Right ventricle myocardium inferior (tissue), 1 donor: ENCODE measurements at regions not wholly inside any gene's neighbourhood (a gene's known extent, or its start where the extent isn't known, plus 50 kb on each side); places are given as distances from the start of the nearest gene placed in this dataset.
"Not testable (repeated sequence)": the region's sequence is repeated elsewhere in the genome, so short reads cannot be mapped to it uniquely, and the experiment has no call there.

Source experiments
- ATAC-seq: fragments of 200-7000 bp; cut with Tn5 transposase; one replicate; pipeline ENCODE4 v1.9.1; 2020; ENCODE audit warnings: mild to moderate bottlenecking, moderate library complexity
- DNase-seq: peaks from one replicate; pipeline ENCODE4 v3.0.0; 2021; ENCODE audit errors: missing footprints
- intact Hi-C: fragments of 100-400 bp; cut with DNase I; formaldehyde crosslinking; loops from one replicate; pipeline ENCODE4 v1.11.0; 2022
- donor health status: DM: no; HTN: yes; CAD: no; lungs with severe emphysema.

DNA sequence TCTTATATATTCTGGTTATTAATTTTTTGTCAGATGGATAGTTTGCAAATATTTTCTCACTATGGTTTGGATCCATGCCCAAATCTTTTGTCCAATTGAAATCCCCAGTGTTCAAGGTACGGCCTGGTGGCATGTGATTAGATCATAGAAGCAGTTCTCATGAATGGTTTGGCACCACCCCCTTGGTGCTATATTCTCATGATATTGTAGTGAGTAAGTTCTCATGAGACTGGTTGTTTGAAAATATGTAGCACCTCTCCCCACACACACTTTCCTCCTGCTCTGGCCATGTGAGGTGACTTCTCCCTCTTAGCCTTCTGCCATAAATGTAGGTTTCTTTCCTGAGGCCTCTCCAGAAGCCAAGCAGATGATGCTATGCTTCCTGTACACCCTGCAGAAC, 107.7 kb upstream of the KYNU start:
- DNase-seq (no peak), ATAC-seq (no peak)
- intact Hi-C loops: no loop called here

DNA sequence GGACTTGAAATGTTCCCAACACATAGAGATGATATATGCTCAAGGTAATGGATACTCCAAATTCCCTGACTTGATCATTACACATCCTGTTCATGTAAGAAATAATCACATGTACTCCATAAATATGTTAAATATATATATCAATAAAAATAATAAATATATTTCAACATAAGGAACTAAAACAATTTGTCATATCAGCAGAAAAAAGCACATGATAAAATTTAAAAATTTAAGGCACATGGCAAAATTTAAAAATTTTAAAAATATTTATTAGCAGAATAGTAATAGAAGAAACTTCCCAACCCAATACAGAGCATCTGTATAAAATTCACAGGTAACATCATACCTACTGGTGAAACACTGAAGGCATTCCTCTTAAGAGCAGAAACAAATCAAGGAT, 109.6 kb upstream of the KYNU start:
- intact Hi-C loops: no loop called here
- no peak for DNase-seq
- ATAC-seq: no peak

DNA sequence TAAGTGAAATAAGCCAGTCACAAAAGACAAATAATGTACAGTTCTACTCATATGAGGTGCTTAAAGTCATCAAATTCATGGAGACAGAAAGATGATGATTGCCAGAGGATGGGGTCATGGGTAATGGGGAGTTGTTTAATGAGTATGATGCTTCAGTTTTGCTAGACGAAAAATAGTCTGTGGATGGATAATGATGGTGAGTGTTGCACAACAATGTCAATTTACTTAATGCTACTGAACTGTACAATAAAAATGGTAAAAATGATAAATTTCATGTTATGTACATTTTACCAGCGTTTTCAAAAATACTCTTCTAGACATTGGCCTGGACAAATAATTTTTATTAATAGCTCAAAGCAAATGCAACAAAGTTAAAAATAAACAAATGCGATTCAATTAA, 118.5 kb upstream of the KYNU start:
- intact Hi-C loops: no loop called here
- DNase-seq (no peak), ATAC-seq (no peak)

DNA sequence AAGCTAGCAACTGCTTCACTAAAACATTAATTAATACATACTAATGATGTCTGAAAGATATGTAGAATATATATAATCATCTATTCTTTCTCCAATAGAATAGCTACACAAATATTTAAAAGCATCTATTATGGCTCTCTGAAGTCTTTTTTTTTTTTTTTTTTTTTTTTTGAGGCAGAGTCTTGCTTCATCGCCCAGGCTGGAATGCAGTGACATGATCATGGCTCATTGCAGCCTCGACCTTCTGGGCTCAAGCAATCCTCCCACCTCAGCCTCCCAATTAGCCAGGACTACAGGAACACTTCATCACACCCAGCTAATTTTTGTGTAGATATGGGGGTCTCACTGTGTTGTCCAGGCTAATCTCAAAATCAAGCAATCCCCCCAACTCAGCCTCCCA, 120.4 kb upstream of the KYNU start:
- ATAC-seq (no peak), DNase-seq (no peak)
- intact Hi-C loops: no loop called here

DNA sequence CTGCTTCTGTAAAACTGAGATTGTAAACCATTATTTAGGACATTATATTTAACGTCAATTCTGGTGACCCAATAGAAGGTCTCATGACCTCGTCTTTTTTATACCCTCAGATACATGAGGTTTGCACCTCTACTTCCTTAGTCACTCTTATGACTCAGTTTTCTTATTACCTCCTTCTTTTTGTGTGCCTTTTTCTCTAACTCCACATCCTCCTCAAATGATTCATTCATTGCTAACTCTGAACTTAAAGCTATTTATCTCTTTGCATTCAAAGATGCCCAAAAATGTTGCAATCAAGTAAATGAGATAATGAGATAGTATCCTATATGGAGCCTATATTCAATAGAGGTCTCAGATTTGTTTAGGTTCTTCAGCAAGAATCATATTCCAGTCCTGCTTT, 121.0 kb upstream of the KYNU start:
- intact Hi-C loops: no loop called here
- ATAC-seq (no peak), DNase-seq (no peak)

DNA sequence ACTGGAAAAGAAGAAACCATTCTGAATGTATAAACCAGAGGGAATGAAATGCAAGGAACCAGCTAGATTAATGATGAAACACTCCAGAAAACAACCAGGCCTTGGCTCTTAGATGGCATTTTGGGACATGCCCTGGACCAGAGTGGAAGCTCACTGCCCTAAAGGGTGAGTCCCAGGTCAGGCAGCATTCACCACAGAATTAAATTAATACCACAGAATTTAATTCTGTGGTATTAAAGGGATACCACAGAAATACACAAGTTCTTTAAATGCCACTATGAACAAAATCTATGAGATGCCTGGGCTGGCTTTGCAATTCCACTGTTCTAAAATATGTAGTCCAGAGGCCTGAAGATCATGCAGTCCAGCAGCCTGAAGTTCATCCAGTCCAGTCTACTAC, 122.3 kb upstream of the KYNU start:
- ATAC-seq (no peak), DNase-seq (no peak)
- intact Hi-C loops: no loop called here

DNA sequence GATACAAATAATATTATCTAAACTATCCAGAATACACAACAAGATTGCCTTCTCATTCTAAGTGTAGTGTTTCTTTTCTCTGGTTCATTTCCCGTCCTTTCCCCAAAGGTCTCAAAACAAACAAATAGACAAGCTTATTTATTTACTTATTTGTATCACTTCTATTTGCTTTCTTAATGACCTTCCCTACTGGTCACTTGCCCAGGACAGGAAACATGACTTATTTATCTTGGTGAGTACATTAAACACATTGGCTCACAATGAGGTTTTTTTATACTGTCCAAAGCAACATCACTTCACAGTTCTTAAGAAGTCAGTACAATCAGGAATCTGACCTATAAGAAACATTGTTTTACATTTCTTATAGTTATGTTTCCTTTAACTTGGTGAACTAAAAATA, 123.3 kb upstream of the KYNU start:
- ATAC-seq: no peak

DNA sequence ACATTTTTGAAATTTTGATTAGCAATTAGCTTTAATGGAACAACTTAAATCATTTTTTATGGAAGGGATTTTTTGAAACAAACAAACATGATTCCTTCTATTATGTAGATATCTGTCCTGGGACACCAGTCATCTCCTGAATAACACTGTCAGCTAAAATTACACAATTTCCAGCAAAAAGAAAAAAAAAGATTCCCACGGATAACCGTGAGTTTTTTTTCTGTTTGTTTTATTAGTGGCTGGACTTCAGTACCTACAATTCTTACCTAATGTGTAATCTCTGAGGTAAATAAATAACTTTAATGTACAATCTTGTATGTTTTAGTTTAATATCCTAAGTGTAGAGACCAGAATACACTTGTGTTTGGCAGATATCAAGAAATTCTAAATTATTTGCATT, 126.6 kb upstream of the KYNU start:
- DNase-seq (no peak), ATAC-seq (no peak)
- intact Hi-C loops: no loop called here

More for the DNA sequence above, 123.3 kb upstream of the KYNU start:
- intact Hi-C loops: no loop called here
- no peak for DNase-seq

DNA sequence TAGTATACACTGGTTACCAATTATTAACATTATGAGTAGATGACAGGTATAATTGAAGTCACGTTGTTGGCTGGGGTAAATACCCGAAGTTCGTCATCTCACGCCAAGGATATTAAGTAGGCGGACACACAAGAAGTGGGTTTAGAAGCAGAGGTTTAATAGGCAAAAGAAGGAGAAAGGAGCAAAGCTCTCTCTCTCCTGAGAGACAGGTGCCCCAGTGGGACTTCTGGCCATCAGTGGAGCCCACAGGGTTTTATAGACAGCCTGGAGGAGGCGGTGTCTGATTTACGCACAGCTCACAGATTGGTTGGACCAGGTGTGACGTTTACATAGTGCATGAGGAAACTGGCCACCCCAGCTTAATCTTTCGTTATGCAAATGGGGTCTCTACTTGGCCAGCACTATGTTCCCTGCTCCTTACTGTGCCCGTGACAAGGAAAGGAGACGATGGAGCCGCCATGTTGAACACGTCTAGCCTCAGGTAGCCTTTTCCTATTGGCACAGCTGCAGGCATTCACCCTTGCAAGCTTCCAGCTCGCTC, 128.8 kb upstream of the KYNU start:
- ATAC-seq: no peak

DNA sequence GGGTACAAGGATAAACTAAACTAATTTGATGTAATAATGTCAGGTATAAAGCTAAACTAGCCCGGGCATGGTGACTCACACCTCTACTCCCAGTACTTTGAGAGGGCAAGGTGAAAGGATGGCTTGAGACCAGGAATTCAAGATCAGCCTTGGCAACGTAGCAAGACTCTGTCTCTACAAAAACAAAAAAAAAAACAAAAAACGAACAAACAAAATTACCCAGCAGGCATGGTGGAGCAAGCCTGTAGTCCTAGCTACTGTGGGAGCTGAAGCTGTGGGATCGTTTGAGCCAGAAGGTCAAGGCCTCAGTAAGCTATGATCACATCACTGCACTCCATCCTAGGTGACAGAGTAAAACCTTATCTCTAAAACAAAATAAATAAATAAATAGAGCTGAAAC, 131.8 kb upstream of the KYNU start:
- ATAC-seq (no peak), DNase-seq (no peak)
- intact Hi-C loops: no loop called here

More for the DNA sequence above, 128.8 kb upstream of the KYNU start:
- intact Hi-C loops: no loop called here
- DNase-seq: no peak

DNA sequence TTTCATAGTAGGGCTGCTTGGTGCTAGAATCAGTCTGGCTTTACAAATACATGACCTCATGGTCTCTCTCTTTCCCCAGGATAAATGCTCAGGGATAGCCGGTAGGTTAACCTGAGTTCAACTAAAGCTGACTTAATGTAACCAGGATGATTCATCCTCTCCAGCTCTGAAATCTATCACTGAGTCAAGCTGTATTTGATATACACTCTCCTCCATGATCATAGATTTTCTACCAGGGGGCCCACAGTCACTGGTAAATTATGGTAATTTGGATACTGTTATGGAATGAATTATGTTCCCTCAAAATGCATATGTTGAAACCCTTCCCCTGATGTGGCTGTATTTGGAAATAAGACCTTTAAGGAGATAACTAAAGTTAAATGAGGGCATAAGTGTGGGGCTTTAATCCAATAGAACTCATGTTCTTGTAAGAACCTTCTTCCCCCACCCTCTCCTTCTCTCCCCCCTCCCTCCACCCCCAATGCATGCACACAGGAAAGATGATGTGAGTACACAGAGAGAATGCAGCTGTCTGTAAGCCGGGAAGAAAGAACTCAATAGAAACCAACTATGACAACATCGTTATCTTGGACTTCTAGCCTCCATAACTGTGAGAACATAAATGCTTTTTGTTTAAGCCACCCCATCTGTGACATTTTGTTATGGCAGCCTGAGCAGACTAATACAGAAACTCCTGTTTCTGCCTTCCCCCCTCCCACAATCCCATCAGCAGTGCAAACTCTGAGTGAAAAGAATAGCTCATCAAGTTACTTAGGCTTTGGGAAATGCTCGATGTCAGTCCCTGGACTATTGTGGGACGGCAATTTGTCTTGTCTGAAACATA, 134.9 kb upstream of the KYNU start:
- DNase-seq: no peak

DNA sequence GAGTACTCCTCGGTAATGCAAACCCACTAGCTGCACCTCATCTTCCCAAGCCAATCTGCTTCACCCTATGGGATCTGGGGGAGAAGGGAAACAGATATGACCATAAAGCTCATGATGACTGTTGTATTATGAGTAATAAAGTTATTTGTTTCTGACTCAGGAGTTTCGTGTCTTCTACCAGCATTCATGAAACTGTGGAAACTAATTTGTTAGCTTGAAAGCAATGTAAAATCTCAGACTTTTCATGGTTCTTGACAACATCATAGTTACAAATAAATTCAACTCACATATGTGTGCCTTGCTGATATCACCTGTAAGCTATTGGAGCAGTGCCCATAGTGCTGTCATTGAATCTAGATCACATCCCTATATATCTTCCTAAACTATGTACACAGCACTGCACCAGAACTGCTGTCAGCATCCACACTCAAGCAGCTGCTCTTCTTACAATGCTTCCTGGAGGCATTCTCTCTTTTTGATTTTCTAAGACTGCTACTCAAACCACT, 135.6 kb upstream of the KYNU start:
- DNase-seq: no peak
- no peak for ATAC-seq
- intact Hi-C loops: no loop called here

More for the DNA sequence above, 134.9 kb upstream of the KYNU start:
- no peak for ATAC-seq
- intact Hi-C loops: no loop called here

DNA sequence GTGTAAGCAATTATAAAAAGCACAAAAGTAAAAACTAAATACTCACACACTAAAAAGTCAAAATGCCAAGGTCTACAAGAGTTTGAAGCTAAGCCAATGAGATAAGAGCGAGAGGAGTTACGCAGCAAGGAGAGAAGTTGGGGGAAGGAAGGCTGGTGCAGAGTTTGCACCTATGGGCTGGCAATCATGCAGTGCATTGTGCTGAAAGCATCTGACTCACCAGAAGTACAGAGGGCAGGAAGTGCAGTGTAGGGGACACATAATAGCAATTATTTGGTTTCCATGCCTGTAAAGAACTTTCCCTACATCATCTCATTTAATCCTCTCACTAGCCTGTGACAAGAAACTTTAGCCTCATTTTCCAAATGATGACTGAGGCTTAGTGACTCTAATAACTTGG, 142.7 kb upstream of the KYNU start:
- intact Hi-C loops: no loop called here
- DNase-seq: no peak
- ATAC-seq: no peak

DNA sequence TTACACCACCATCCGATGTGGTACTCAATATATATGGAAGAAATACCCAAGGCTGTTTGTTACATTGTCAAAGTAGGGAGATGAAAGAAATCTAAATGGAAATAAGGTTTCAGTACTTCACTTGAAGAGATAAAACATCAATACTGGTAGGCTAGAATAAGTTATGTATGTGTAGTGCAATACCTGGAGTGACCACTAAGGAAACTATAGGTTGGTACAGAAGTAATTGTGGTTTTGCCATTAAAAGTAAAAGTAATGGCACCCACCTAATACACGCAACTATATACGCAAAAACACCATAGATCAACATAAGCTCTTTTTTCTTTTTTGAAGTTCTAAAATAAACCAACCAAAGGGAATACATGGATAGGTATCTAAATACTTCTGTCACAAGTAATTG, 143.2 kb upstream of the KYNU start:
- ATAC-seq (no peak), DNase-seq (no peak)
- intact Hi-C loops: no loop called here

DNA sequence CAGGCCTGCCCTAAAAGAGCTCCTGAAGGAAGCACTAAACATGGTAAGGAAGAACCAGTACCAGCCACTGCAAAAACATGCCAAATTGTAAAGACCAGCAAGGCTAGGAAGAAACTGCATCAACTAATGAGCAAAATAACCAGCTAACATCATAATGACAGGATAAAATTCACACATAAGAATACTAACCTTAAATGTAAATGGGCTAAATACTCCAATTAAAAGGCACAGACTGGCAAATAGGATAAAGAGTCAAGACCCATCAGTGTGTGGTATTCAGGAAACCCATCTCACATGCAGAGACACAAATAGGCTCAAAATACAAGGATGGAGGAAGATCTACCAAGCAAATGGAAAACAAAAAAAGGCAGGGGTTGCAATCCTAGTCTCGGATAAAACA, 147.7 kb upstream of the KYNU start:
- DNase-seq, ATAC-seq, intact Hi-C loops: not testable (repeated sequence)

DNA sequence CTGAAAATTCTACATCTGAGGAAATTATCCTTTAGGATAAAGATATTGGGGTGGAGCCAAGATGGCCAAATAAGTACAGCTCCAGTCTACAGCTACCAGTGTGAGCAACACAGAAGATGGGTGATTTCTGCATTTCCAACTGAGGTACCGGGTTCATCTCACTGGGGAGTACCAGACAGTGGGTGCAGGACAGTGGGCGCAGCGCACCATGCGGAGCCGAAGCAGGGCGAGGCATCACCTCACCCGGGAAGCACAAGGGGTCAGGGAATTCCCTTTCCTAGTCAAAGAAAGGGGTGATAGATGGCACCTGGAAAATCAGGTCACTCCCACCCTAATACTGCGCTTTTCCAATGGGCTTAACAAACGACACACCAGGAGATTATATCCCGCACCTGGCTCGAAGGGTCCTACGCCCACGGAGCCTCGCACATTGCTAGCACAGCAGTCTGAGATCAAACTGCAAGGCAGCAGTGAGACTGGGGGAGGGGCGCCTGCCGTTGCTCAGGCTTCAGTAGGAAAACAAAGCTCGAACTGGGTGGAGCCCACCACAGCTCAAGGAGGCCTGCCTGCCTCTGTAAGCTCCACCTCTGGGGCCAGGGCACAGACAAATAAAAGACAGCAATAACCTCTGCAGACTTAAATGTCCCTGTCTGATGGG, 149.5 kb upstream of the KYNU start:
- intact Hi-C loops, DNase-seq, ATAC-seq: not testable (repeated sequence)

DNA sequence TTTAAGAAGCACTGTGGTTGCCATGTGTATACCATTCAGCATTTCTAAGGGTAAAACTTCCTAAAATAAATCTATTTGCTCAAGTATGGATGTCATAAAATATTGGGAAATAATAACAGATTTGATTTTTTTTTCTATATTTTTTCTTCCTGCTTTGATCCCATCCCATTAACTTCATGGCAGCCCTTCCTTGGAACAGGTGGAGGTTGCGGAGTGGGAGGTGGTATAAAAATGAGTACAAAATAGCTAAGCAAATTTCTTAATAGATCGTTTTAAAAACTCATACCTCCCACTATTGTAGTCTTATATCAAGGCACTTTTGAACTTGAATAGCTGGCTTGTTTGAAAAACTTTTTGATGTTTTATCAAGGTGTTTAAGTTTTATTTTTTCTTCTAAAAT, 152.1 kb upstream of the KYNU start:
- intact Hi-C loops: no loop called here
- DNase-seq: no peak
- ATAC-seq: no peak

DNA sequence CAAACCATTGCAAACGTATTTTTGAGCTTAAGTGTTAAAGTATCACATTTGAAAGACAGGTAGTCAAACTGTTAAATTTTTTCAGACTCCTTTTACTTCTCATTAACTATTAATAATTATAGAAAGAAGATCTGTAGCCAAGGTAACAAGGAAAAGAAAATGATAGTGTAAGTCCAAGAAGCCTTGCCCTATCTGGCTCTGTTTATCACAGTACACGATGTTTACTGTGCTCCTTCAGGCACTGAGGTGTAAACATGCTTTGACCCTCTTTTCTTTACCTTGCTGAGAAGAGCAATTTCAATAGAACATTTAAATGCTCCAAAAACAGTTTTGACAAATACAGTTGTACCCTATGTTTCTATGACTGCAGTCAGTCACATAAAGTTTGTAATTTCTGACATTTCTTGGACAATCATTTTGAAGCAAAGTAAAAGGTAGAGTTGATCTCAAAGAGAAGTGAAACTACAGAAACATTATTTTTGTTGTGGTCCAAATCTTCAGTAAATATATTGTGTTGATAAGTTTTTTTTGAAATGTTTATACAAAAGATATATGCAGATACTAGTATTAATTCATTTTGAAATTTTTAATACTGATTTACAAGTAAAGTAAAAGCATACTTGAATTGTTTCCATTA, 152.6 kb upstream of the KYNU start:
- intact Hi-C loops: no loop called here
- no peak for ATAC-seq

DNA sequence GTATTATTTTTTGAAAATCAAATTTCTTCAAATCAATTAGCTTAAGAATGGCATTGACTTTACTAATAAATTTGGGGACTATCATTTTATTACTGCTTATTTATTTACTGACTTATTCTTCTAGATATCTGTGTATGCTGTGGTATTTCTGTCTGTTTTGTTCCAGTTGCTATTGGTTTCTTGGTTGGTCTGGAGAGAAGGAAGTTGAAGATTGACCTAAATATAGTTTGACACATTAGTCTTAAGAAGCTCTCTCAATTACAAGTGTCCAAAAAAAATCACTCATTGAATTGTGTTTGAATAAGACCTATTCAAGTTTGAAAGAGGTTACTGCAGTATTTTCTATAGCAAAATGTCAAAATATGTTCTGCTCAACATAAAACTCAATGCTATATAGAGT, 153.3 kb upstream of the KYNU start:
- DNase-seq (no peak), ATAC-seq (no peak)
- intact Hi-C loops: no loop called here

More for the DNA sequence above, 152.6 kb upstream of the KYNU start:
- DNase-seq: no peak

DNA sequence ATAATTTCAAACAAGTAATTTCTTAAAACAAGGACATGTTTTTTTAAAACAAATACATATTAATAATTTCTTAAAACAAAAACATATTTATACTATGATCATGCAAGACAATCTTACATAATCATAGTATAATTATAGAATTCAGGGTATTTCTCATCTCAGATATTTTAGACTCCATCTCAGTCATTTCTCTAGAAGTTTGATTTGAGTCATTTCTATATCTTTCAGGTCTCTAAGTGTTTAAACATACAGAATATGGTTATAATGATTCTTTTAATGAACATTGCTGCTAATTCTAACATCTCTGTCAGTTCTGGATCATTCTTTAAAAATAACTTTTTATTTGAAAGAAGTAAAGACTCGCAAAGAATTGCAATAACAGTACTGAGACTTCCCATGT, 154.2 kb upstream of the KYNU start:
- intact Hi-C loops: no loop called here
- DNase-seq: no peak
- no peak for ATAC-seq
